Gastroesophageal sphincter (tissue), 3 donors: ENCODE measurements at regions not wholly inside any gene's neighbourhood (a gene's known extent, or its start where the extent isn't known, plus 50 kb on each side); places are given as distances from the start of the nearest gene placed in this dataset.

Source experiments
- CTCF ChIP-seq, 4 experiments: fragments of 200-600 bp in 2 of 4; fragments of 450-650 bp in 2 of 4; sonication (generic) in 1 of 4; IDR thresholded peaks; one replicate each; pipeline ENCODE4 v1.5.1; 2017 to 2019; ENCODE audit warnings: antibody characterized with exemption in 4 of 4, mild to moderate bottlenecking in 2 of 4, moderate library complexity in 2 of 4
- POLR2A ChIP-seq, 2 donors: fragments of 450-650 bp; IDR thresholded peaks; one replicate each; pipeline ENCODE4 v1.6.1; 2017; ENCODE audit warnings: antibody characterized with exemption in 2 of 2, mild to moderate bottlenecking in 2 of 2, moderate library complexity in 1 of 2

- TF ChIP-seq CTCF (IDR thresholded peaks at IDR 0.05), result no peak
- no peak for TF ChIP-seq POLR2A (IDR thresholded peaks at IDR 0.05)
Measured at GRCh38 chr6:25060522-25060921, 124.8 kb upstream of the RIPOR2 start.
